ENCODE measurements at regions not wholly inside any gene's neighbourhood (a gene's known extent, or its start where the extent isn't known, plus 50 kb on each side); places are given as distances from the start of the nearest gene placed in this dataset.
A peak's percentile ranks its signal among the peaks of the same experiment; 100 is the strongest.

GRCh38 chr4:119823891-119824290 is 195.3 kb upstream of the PDE5A start:
- DNase-seq = no peak

GRCh38 chr4:119823045-119823444 is 194.4 kb upstream of the PDE5A start:
- no peak for DNase-seq

GRCh38 chr4:119816473-119816872 is 187.9 kb upstream of the PDE5A start:
- DNase-seq = no peak

GRCh38 chr4:119810001-119810400 is 181.4 kb upstream of the PDE5A start:
- no peak for DNase-seq

- DNase-seq = no peak
Measured at GRCh38 chr4:119804404-119804803, 175.8 kb upstream of the PDE5A start.

- DNase-seq = no peak
Measured at GRCh38 chr4:119797238-119797894, 168.8 kb upstream of the PDE5A start.

GRCh38 chr4:119795986-119796578 is 167.5 kb upstream of the PDE5A start:
- DNase-seq = no peak

GRCh38 chr4:119794681-119795080 is 166.1 kb upstream of the PDE5A start:
- no peak for DNase-seq

- DNase-seq = no peak
Measured at GRCh38 chr4:119794113-119794512, 165.5 kb upstream of the PDE5A start.

- no peak for DNase-seq
Measured at GRCh38 chr4:119788349-119789266, 160.0 kb upstream of the PDE5A start.

GRCh38 chr4:119785963-119786362 is 157.4 kb upstream of the PDE5A start:
- DNase-seq = no peak

GRCh38 chr4:119783189-119783983 is 154.8 kb upstream of the PDE5A start:
- DNase-seq = no peak

GRCh38 chr4:119781044-119781443 is 152.4 kb upstream of the PDE5A start:
- DNase-seq = no peak

GRCh38 chr4:119774840-119775239 is 146.2 kb upstream of the PDE5A start:
- no peak for DNase-seq

- no peak for DNase-seq
Measured at GRCh38 chr4:119765951-119766350, 137.3 kb upstream of the PDE5A start.

- DNase-seq = no peak
Measured at GRCh38 chr4:119765469-119765868, 136.9 kb upstream of the PDE5A start.

GRCh38 chr4:119763386-119763785 is 134.8 kb upstream of the PDE5A start:
- no peak for DNase-seq

GRCh38 chr4:119755599-119755998 is 127.0 kb upstream of the PDE5A start:
- DNase-seq = no peak

- no peak for DNase-seq
Measured at GRCh38 chr4:119752936-119753335, 124.3 kb upstream of the PDE5A start.

GRCh38 chr4:119750771-119751170 is 122.2 kb upstream of the PDE5A start:
- DNase-seq = no peak

- DNase-seq = no peak
Measured at GRCh38 chr4:119750048-119750447, 121.4 kb upstream of the PDE5A start.

- DNase-seq = peak; percentile 31
Measured at GRCh38 chr4:119748853-119749252, 120.2 kb upstream of the PDE5A start.
